Keratinocyte (primary cell): ENCODE measurements at regions not wholly inside any gene's neighbourhood (a gene's known extent, or its start where the extent isn't known, plus 50 kb on each side); places are given as distances from the start of the nearest gene placed in this dataset.
A peak's percentile ranks its signal among the peaks of the same experiment; 100 is the strongest.

ENCODE experiments used
- DNase-seq: peaks from one replicate; pipeline ENCODE4 v3.0.0-alpha.2; 2011; ENCODE audit warnings: low read depth, missing footprints, low spot score
- FAIRE-seq: peaks from 2 replicates; lab custom pipeline; 2011; peaks lifted over from hg19 to GRCh38; lab: Jason Lieb, UNC
- H2AFZ ChIP-seq: 2 replicates; pipeline ENCODE4 v1.6.0; 2012; ENCODE audit warnings: low read length, control low read depth, inconsistent platforms; ENCODE audit not compliant: control insufficient read depth
- H3K27ac ChIP-seq: 2 replicates; pipeline ENCODE4 v1.5.1; 2011; ENCODE audit warnings: low read length; ENCODE audit not compliant: control insufficient read depth, insufficient read depth
- H3K27me3 ChIP-seq: 3 replicates; pipeline ENCODE4 v1.6.0; 2011; ENCODE audit warnings: low read length; ENCODE audit not compliant: control insufficient read depth, insufficient read depth; ENCODE audit errors: extremely low read depth
- H3K36me3 ChIP-seq, 2 experiments: 2 replicates in 1 of 2; 3 replicates in 1 of 2; pipeline ENCODE4 v1.5.1; 2011; ENCODE audit warnings: low read length in 2 of 2, mild to moderate bottlenecking in 1 of 2; ENCODE audit not compliant: control insufficient read depth in 2 of 2, insufficient read depth in 2 of 2; ENCODE audit errors: extremely low read depth in 1 of 2
- H3K4me1 ChIP-seq: 3 replicates; pipeline ENCODE4 v1.5.1; 2011; ENCODE audit warnings: low read length; ENCODE audit not compliant: control insufficient read depth, insufficient read depth; ENCODE audit errors: extremely low read depth
- H3K4me2 ChIP-seq: 3 replicates; pipeline ENCODE4 v1.6.0; 2011; ENCODE audit warnings: low read depth, low read length; ENCODE audit not compliant: control insufficient read depth, insufficient read depth; ENCODE audit errors: extremely low read depth
- H3K4me3 ChIP-seq, 3 experiments: fragments of 200-600 bp in 1 of 3; sonication (generic) in 1 of 3; 2 replicates in 2 of 3; 3 replicates in 1 of 3; pipeline ENCODE4 v1.5.1; 2011 to 2016; ENCODE audit warnings: low read length in 3 of 3, mild to moderate bottlenecking in 3 of 3, control low read depth in 2 of 3, inconsistent platforms in 1 of 3, low read depth in 1 of 3, mixed read lengths in 1 of 3, mixed run types in 1 of 3, moderate library complexity in 1 of 3; ENCODE audit not compliant: control insufficient read depth in 2 of 3, insufficient read depth in 2 of 3; ENCODE audit errors: extremely low read depth in 1 of 3
- H3K79me2 ChIP-seq: 2 replicates; pipeline ENCODE4 v1.6.0; 2012; ENCODE audit warnings: low read length; ENCODE audit not compliant: control insufficient read depth, insufficient read depth
- H3K9ac ChIP-seq: 3 replicates; pipeline ENCODE4 v1.6.0; 2011; ENCODE audit warnings: low read length; ENCODE audit not compliant: control insufficient read depth, insufficient read depth; ENCODE audit errors: extremely low read depth
- H3K9me1 ChIP-seq: 3 replicates; pipeline ENCODE4 v1.6.0; 2011; ENCODE audit warnings: low read length; ENCODE audit not compliant: control insufficient read depth, insufficient read depth; ENCODE audit errors: extremely low read depth
- H3K9me3 ChIP-seq: 2 replicates; pipeline ENCODE4 v1.5.1; 2012; ENCODE audit warnings: low read depth, low read length; ENCODE audit not compliant: control insufficient read depth
- H4K20me1 ChIP-seq: 3 replicates; pipeline ENCODE4 v1.6.0; 2011; ENCODE audit warnings: low read length; ENCODE audit not compliant: control insufficient read depth, insufficient read depth; ENCODE audit errors: extremely low read depth
- CTCF ChIP-seq, 3 experiments: IDR thresholded peaks in 1 of 3; conservative IDR thresholded peaks in 1 of 3; optimal IDR thresholded peaks in 1 of 3; 2 replicates in 2 of 3; 3 replicates in 1 of 3; pipeline versions ENCODE3 to v1.5.1; 2011; ENCODE audit warnings: low read length in 3 of 3, mild to moderate bottlenecking in 3 of 3, moderate library complexity in 2 of 3, control low read depth in 1 of 3, inconsistent platforms in 1 of 3; ENCODE audit not compliant: insufficient read depth in 2 of 3; ENCODE audit errors: extremely low read depth in 1 of 3
- EZH2 ChIP-seq: IDR thresholded peaks from one replicate; pipeline ENCODE4 v1.6.1; 2012; ENCODE audit warnings: inconsistent platforms, mild to moderate bottlenecking, low read length, moderate library complexity
- dilution Hi-C: fragments of 300-500 bp; cut with MboI; formaldehyde crosslinking; loops from one replicate; pipeline ENCODE4 v1.7.0; 2020; ENCODE audit warnings: low sequenced_read_pairs; ENCODE audit not compliant: extremely low pct_ligation_motif_present

- Histone ChIP-seq H3K9ac (no peak overlapping the region), H3K27me3 (peaks cover 14% of the 10 kb centered on the region), H3K4me2 (no peak overlapping the region), H2AFZ (no peak overlapping the region), H3K4me1 (peaks cover 5% of the 10 kb centered on the region), H3K9me1 (no peaks in the 10 kb centered on the region), H3K79me2 (no peaks in the 10 kb centered on the region), H3K4me3 (no peak overlapping the region), H3K9me3 (no peaks in the 10 kb centered on the region), H3K27ac (no peak overlapping the region), H3K36me3 (no peaks in the 10 kb centered on the region), H4K20me1 (no peaks in the 10 kb centered on the region)
- TF ChIP-seq CTCF (optimal IDR thresholded peaks at IDR 0.05 in 1 of 3, IDR thresholded peaks at IDR 0.05 in 1 of 3, conservative IDR thresholded peaks at IDR 0.05 in 1 of 3; ENCODE audit: extremely low read depth in 1 of 3, insufficient read depth in 2 of 3, low read length in 3 of 3) (no peak), EZH2 (no peak)
- dilution Hi-C loops = no loop called here
- DNase-seq (peak; percentile 25), FAIRE-seq (peak; percentile 66)
These were observed 183.5 kb upstream of the UBL3 start for GRCh38 chr13:30033681-30034457.

GRCh38 chr13:30032263-30032662, 181.8 kb upstream of the UBL3 start:
- DNase-seq (no peak), FAIRE-seq (no peak)
- Histone ChIP-seq H3K9ac (no peak overlapping the region), H4K20me1 (no peaks in the 10 kb centered on the region), H2AFZ (no peak overlapping the region), H3K27ac (no peak overlapping the region), H3K4me1 (peaks cover 5% of the 10 kb centered on the region), H3K9me1 (no peaks in the 10 kb centered on the region), H3K36me3 (no peaks in the 10 kb centered on the region), H3K27me3 (peaks cover 12% of the 10 kb centered on the region), H3K79me2 (no peaks in the 10 kb centered on the region), H3K9me3 (no peaks in the 10 kb centered on the region), H3K4me2 (no peak overlapping the region), H3K4me3 (no peak overlapping the region)
- TF ChIP-seq EZH2 = no peak
- TF ChIP-seq CTCF (optimal IDR thresholded peaks at IDR 0.05 in 1 of 3, IDR thresholded peaks at IDR 0.05 in 1 of 3, conservative IDR thresholded peaks at IDR 0.05 in 1 of 3; ENCODE audit: extremely low read depth in 1 of 3, insufficient read depth in 2 of 3, low read length in 3 of 3) = no peak
- dilution Hi-C loops = no loop called here
